Activated naive CD8-positive, alpha-beta T cell treated with anti-CD3 and anti-CD28 coated beads, Interleukin-2, amount 50 U/mL, for 16 hours (primary cell): ENCODE measurements at regions not wholly inside any gene's neighbourhood (a gene's known extent, or its start where the extent isn't known, plus 50 kb on each side); places are given as distances from the start of the nearest gene placed in this dataset.
"Not testable (repeated sequence)": the region's sequence is repeated elsewhere in the genome, so short reads cannot be mapped to it uniquely, and the experiment has no call there.

Experiments used
- DNase-seq: peaks from one replicate; pipeline ENCODE4 v3.0.0-alpha.2; 2020; ENCODE audit warnings: low read depth, low spot score

DNA sequence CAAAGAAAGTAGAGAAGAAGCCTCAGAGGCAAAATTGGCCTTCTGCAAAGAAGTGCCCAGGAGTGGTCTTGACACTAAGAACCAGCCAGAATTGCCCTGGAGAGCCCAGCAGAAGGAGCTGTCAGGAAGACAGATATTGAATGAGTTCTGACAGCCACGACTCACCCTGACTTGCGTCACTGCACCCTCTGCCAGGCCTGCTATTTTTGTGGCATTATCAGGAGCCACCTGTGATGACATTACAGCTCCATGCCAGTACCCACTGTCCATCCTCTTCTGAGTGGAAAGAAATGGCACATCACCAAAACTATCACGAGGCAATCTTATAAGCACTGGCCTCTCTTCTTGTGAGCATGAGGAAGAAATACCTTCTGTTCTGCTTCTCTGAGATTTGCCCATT, 67.7 kb downstream of the SMIM20 start:
- no peak for DNase-seq

DNA sequence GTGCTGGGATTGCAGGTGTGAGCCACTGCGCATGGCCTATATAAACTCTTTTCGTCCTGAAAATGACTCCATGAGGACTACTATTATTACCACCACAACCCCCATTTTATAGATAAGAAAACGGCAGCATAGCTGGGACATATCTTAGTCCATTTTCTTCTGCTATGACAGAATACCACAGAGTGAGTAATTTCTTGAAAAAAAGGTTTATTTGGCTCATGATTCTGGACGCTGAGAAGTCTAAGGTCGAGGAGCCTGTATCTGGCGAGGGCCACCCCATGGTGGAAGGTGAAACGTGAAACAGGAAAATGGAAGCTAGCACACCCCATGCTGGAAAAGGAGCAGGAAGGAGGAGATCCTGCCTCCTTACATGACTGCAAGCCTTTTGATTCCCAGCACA, 68.9 kb downstream of the SMIM20 start:
- DNase-seq = no peak

DNA sequence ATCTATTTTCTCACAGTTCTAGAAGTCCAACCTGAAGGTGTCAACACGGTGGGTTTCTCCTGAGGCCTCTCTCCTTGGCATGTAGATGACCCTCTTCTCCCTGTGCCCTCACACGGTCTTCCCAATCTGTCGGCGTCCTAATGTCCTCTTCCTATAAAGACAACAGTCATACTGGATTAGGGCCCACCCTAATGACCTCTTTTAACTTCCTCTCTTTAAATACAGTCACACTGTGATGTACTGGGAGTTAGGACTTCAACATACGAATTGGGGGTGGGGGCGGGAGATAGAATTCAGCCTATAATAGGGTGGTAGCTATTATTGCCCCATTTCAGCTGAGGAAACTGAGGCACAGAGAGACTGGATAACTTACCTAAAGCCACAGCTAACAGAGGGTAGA, 70.2 kb downstream of the SMIM20 start:
- DNase-seq = no peak

DNA sequence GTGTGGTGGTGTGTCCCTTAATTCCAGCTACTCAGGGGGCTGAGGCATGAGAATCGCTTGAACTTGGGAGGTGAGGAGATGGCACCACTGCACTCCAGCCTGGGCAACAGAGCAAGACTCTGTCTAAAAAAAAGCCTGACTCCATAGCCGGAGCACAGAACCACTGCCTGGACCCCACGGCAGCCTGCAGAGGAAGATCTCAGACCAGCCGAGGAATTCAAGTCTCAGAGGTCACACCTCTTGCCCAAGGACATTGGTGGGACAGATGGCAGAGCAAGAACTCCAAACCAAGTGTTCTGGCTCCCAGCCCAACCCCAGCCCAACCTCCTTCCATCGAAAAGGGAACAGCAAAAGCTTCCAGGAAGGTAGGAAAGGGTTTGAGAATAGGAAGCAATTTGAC, 70.8 kb downstream of the SMIM20 start:
- no peak for DNase-seq

DNA sequence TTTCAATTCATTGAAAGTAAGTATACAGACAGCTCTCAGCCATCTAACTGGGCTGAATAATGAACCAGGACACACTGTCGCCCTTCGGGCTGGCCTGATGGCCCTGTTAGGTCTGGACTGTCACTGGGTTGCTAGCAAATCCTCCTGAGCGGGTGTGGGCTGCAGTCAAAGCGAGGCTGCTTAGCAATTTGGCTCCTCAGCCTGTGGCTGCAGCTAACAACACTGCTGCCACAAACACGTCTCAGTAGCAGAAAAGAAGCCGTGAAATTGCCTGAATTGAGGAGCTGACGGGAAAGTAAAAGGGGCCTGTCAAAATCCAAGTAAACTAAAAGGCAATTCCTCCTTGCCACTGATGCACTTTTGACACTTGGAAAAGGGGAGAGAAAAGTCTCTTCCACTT, 72.8 kb downstream of the SMIM20 start:
- no peak for DNase-seq

DNA sequence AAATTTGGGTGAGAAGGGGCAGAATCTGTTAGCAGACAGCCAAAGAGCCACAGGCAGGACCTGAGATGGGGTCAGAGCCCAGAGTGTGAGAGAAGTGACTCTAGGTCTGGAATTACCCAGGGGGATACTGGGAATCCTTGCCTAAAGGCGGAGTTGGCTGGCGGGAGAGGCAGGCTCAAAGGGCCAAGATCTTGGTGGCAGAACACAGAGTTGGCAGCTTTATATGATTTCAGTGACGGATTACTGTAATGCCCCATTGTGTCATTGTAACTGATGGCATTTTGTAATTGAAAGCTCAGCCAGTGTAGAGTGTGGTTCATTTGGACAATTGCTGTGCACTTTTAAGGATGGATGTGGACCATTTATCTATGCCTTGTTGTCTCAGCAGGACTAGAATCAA, 77.3 kb downstream of the SMIM20 start:
- DNase-seq = no peak

DNA sequence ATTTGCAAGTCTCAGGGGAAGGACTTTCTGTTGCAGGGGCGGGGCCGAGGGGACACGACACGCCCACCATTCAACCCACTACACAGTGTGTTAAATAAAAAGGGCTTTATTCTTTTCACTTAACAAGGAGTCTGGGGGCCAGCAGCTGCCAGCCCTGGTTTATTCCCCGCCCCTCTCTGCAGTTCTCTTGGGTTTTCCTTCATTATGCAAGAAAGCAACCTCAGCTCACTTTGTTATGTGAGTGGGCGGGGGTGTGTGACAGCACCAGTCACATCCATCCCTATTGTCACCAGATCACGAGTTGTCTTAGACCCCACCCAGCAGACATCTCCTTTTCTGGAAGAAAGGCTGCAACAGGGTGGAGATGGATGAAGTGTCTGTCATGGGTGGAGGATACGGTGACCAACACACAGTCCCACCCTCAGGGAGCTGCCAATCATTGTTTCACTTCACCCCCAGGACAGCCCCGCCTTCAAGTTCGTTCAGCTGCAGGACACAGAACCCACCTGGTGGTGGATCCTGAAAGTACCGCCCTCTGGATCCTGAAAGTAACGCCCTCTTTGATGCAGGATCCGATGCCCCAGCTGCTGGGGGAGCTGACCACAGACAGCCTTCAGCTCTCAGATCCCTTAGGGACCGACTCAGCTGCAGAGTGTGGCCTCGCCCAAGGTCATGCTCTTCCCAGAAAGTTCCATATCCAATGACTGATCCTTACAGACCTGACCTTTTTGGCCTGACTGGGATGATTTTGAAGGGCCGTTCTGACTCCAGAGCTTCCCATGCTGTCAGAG, 79.6 kb downstream of the SMIM20 start:
- DNase-seq = no peak

DNA sequence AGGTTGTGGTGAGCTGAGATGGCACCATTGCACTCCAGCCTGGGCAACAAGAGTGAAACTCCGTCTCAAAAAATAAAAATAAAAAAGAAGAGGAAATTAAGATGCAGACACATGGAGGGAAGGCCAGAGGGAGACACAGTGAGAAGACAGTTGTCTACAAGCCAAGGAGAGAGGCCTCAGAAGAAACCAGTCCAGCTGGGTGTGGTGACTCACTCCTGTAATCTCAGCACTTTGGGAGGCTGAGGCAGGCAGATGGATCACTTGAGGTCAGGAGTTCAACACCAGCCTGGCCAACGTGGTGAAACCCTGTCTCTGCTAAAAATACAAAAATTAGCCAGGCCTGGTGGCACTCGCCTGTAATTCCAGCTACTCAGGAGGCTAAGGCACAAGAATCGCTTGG, 80.6 kb downstream of the SMIM20 start:
- not testable (repeated sequence) for DNase-seq

DNA sequence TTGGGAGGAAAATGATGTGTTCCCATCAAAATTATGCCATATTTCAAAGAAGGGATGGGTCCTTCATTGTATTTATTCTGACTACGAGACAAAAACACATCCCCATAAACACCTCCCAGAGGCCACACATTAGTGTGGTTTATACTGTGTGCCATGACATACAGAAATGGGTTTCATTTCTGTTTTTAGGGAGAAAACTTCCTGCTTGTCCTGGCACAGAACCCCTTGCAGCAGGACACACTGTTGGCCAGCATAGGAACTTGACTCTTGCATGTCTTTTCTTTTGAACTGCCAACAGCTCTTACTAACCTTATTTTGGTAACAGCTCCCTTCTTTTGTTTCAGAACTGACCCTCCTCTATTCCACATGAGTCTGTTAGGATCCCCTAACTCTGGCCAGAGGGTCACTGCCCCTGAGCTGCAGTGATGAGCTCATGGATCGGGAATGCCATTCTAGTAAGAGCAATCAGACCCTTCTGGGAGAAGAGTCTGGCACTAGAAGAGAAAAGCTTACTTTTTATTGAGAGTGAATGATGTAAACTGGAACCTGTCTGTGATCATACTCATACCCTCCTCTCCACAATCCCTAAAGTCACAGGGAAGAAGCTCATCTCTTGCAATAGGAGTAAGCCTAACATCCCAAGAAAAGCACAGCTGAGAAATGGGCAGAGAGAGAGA, 86.4 kb downstream of the SMIM20 start:
- DNase-seq = no peak

DNA sequence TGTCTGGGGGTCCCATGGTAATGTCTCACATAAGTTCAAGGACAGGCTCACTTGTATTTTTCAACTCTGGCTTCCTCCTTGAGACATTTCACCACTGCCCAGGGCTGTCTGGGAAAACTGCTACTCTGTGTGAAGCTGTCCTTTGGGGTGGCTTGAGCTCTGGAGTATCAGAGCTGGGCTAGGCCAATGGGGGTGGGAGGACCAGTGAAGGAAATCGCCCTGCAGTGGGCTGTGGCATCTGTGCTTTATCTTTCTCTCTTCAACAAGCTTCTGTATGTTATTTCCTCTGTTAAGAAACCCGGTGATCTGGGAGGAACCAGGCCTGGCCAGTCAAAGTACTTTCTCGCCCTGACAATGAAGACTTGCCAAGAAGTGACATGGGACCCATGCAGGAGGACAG, 87.4 kb downstream of the SMIM20 start:
- no peak for DNase-seq

DNA sequence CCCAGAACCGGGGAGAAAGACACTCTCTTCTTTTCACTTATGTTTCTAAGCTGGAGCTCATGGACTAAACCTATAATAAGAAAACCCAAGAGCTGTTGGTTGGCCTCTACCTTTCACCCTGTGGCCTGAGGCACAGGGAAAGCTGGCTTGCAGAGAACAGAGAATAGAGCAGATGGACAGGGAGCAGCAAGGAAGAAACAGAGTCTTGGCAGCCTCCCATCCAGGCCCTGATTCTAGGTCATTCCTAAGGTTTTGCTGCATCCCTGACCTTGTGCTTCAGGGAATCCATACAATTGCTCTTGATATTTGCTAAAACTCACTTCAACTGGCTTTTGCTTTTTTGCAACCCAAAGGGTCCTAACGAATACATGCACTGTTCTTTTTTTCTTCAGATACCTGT, 87.8 kb downstream of the SMIM20 start:
- DNase-seq = no peak

DNA sequence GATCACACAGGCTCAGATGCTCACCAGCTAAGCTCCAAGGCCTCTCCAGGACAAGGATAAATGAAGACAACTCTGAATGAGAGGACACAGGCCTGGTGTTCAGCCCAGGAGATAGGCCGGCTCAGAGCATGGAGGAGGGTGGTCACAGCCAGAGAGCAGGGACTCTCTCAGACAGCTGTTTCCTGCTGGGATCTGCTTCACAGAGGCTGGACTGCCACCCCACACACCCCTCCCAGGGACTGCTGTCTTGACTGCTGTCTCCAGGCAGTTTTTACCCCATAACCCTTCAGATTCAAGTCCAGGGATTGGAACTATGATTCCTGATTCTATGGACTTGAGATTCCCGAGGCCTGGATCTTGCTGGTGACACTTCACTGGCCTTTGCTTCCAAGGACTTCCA, 89.0 kb downstream of the SMIM20 start:
- no peak for DNase-seq

DNA sequence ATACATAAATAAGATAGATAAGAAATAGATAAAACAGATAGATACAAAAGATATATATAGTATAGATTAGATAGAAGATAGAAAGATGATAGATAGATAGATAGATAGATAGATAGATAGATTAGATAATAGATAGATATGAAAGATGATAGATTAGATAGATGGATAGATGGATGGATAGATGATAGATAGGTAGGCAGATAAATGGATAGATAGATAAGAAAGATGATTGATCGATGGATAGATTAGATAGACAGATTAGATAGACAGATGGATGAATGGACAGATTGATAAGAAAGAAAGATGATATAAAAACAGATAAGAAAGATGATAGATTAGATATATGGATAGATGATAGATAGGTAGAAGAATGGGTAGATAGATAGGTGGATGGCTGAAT, 90.3 kb downstream of the SMIM20 start:
- no peak for DNase-seq

DNA sequence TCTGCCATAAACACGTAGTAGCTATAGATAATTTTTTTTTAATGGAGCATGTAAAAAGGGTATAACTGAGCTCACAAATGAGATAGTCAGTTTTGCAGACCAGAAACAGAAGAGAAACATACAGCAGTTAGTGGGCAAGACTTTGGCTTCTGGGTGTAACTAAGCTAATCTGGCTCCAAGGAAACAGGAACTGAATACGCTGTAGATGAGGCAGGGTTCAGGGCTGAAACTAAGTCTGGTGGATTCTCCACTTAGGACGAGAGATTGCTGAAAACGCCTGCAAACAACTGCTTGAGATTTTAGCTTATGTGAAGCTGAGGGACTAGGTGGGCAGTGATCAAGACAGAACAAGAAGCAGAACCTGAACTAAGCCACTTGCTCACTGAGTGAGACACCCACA, 91.7 kb downstream of the SMIM20 start:
- no peak for DNase-seq

DNA sequence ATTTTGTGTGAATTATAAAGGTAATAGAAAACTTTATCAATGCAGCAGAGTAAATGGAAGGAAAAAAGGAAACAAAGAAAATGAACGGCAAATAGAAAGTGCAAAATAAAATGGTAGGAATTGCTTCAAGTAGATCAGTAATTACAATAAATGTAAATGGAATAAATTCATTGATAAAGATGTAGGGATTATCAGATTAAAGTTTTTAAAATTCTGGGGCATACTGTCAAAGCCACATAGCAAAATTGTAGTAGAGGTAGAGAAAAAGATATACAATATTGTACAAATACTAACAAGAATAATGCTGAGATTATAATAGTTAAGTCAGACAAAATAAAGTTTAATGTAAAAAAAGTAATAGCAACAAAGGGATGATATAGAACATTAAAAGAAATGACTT, 94.7 kb downstream of the SMIM20 start:
- no peak for DNase-seq

DNA sequence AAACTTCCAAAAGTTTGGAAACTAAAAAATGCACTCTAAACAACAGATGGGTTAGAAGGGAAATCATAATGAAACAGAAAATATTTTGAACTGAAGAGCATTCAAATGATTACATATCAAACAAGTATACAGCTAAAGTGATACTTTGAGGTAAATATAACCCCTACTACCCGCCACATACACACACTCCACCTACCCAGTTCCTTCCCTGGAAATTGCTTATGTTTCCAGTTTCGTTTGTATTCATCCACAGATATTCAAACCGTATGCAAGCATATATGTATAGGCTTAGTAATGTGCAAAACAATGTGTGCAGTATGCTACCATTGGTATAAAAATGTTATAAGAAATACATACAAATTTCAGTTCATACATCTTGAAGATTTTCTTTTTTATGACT, 95.5 kb downstream of the SMIM20 start:
- no peak for DNase-seq

DNA sequence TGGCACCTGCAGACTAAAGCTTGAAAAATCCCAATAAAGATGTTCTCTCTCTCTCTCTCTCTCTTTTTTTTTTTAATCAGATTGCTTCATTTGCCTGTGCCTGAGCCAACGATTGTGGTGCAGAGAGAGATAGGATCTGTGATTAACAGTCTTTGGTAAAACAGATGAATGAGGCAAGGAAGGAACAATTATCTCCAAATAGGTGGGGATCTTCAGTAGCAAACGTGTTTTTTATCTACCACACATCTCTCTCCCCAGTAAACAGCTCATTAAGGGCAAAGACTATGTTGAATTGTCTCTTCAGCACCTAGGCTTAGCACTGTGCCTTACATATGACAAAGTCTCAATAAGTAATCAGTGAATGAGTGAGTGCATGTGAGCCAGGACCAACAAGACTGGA, 96.3 kb downstream of the SMIM20 start:
- DNase-seq = no peak

DNA sequence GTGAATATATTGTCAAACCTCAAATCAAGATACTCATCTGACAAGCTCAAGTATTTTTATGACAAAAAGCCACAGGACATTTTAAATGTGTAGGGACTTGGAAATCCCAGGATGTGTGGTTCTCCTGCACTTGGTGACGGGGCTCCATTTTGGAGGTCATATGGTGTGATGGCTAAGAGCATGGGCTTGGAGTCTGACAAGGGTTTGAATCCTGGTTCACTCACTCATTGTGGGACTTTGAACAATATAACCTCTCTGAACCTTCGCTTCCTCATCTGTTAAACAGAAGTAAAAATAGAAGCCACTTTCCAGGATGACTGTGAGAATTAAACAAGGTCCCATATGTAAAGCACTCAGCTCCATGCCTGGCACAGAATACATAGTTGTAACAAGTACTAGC, 99.6 kb downstream of the SMIM20 start:
- no peak for DNase-seq

DNA sequence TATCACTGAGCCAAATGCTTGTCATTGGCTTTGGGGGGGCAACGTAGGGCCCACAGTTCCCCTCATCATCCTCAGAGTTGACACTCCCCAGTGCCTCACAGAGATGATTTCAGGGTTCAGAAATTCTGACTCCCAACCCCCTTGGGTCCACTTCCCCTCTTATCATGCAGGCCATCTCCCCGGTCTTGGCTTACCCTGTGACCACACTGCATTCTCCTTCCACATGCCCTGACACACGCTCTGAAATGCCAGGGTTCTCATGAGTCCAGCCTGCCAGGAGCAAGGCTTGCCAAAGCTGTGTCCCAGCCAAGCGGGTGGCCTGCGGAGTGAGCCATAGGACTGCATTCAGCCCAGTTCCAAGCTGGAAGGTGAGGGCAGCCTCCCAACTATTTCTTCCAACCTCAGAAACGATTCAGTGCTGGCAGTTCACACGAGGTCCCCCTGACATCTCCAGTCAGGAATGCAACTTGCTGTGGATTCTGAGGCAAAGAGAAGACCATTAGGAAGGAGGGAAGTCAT, 101.2 kb downstream of the SMIM20 start:
- DNase-seq = no peak

DNA sequence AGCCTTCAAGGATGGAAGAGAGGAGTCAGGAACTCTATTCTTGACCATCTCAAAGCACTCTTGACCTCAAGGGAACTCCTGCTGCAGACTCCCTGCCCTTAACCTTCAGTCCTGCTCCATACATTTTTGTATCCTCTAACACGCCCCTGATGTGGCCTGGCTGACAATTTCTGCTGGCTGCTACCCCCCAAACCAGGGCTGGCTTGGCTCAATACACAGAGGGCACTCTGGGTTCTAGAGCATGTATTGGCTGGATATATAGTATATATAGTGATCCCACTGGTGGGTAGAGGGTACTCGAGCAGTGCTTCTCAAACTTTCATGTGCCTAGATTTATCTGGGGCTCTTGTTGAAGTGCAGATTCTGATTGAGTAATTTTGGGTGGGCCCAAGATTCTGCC, 101.9 kb downstream of the SMIM20 start:
- no peak for DNase-seq

DNA sequence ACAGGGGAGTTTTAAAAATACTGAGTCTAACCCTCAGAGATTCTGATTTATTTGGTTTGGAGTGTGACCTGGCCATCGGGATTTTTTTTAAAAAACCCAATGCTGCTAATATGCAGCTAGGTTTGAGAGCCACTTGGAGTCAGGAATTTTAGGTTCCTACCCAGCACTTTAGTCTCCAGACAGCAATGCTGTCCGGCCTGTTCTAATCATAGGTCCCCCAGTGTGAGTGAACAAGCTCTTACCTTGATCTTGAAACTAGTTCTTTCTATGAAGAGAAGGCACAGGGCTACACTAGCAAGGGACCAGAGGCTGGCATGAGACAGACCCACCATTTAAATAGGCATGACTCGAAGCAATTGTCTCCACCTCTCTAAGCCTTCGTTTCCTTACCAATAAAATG, 103.5 kb downstream of the SMIM20 start:
- DNase-seq = no peak

DNA sequence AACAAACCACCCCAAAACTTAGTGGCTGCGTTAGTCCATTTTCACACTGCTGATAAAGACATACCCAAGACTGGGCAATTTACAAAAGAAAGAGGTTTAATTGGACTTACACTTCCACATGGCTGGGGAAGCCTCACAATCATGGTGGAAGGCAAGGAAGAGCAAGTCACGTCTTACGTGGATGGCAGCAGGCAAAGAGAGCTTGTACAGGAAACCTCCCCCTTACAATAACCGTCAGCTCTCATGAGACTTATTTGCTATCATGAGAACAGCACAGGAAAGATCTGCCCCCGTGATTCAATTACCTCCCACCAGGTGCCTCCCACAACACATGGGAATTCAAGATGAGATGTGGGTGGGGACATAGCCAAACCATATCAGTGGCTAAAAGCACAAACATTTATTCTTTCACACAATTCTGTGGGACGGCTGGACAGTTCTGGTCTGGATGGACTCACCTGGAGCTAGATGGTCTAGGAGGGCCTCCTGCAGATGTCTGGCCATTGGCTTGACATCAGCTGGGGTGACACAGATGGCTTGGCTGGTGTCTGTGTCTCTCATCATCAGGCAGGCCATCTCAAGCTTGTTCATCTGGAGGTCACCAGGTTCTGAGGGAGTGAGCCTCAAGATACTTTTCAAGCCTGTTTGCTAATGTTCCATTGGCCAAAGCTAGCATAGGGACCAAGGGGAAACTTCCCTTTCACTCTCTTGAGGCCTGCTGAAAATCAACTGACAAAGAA, 104.1 kb downstream of the SMIM20 start:
- not testable (repeated sequence) for DNase-seq
